Effector memory CD4-positive, alpha-beta T cell (primary cell): ENCODE measurements at regions not wholly inside any gene's neighbourhood (a gene's known extent, or its start where the extent isn't known, plus 50 kb on each side); places are given as distances from the start of the nearest gene placed in this dataset.
"Not testable (repeated sequence)": the region's sequence is repeated elsewhere in the genome, so short reads cannot be mapped to it uniquely, and the experiment has no call there.

Source experiments
- DNase-seq, 3 donors: peaks; one replicate each; pipeline ENCODE4 v3.0.0-alpha.2; 2020
- H3K27ac ChIP-seq: 2 replicates; pipeline ENCODE4 v1.7.0; 2013; ENCODE audit warnings: mild to moderate bottlenecking, low read length, moderate library complexity; ENCODE audit not compliant: insufficient read depth, poor library complexity, severe bottlenecking
- H3K27me3 ChIP-seq: replicated peaks from 2 replicates; pipeline ENCODE4 v1.7.0; 2013; ENCODE audit warnings: mild to moderate bottlenecking, low read length; ENCODE audit not compliant: insufficient read depth, control insufficient read depth, poor library complexity, severe bottlenecking
- H3K36me3 ChIP-seq: 2 replicates; pipeline ENCODE4 v1.7.0; 2013; ENCODE audit warnings: mild to moderate bottlenecking, low read length, moderate library complexity; ENCODE audit not compliant: control insufficient read depth, insufficient read depth
- H3K4me1 ChIP-seq: 2 replicates; pipeline ENCODE4 v1.7.0; 2013; ENCODE audit warnings: low read length, mild to moderate bottlenecking; ENCODE audit not compliant: control insufficient read depth, insufficient read depth, poor library complexity, severe bottlenecking
- H3K4me3 ChIP-seq: 2 replicates; pipeline ENCODE4 v1.7.0; 2013; ENCODE audit warnings: low read length, low read depth, mild to moderate bottlenecking; ENCODE audit not compliant: insufficient read depth, poor library complexity, severe bottlenecking
- H3K9me3 ChIP-seq: 2 replicates; pipeline ENCODE4 v1.7.0; 2013; ENCODE audit warnings: mild to moderate bottlenecking, low read length, moderate library complexity; ENCODE audit not compliant: control insufficient read depth

- no peaks in the 10 kb centered on the region for H3K4me1 ChIP-seq
- H3K4me3 ChIP-seq: no peak overlapping the region
- H3K36me3 ChIP-seq: no peaks in the 10 kb centered on the region
- no peaks in the 10 kb centered on the region for H3K9me3 ChIP-seq
- no peaks in the 10 kb centered on the region for H3K27me3 ChIP-seq
- DNase-seq: no peak
- no peak overlapping the region for H3K27ac ChIP-seq
Measured at GRCh38 chr3:67940210-67940952, 286.0 kb upstream of the SUCLG2 start.

GRCh38 chr3:67937498-67938118 lies 283.2 kb upstream of the SUCLG2 start:
- Histone ChIP-seq H3K4me3 (no peak overlapping the region), H3K9me3 (no peaks in the 10 kb centered on the region), H3K27me3 (no peaks in the 10 kb centered on the region), H3K4me1 (no peaks in the 10 kb centered on the region), H3K36me3 (no peaks in the 10 kb centered on the region), H3K27ac (no peak overlapping the region)
- DNase-seq: no peak

GRCh38 chr3:67930394-67930793 lies 276.0 kb upstream of the SUCLG2 start:
- not testable (repeated sequence) for H3K36me3 ChIP-seq, H3K9me3 ChIP-seq, DNase-seq, H3K27ac ChIP-seq, H3K4me3 ChIP-seq, H3K27me3 ChIP-seq, H3K4me1 ChIP-seq

GRCh38 chr3:67923796-67924195 lies 269.4 kb upstream of the SUCLG2 start:
- H3K36me3 ChIP-seq: no peaks in the 10 kb centered on the region
- no peak overlapping the region for H3K4me3 ChIP-seq
- no peaks in the 10 kb centered on the region for H3K4me1 ChIP-seq
- H3K27ac ChIP-seq: no peak overlapping the region
- H3K9me3 ChIP-seq: no peaks in the 10 kb centered on the region
- H3K27me3 ChIP-seq: no peaks in the 10 kb centered on the region
- no peak for DNase-seq

GRCh38 chr3:67920969-67921368 lies 266.6 kb upstream of the SUCLG2 start:
- Histone ChIP-seq H3K9me3 (no peaks in the 10 kb centered on the region), H3K4me3 (no peak overlapping the region), H3K27ac (no peak overlapping the region), H3K27me3 (no peaks in the 10 kb centered on the region), H3K4me1 (no peaks in the 10 kb centered on the region), H3K36me3 (no peaks in the 10 kb centered on the region)
- DNase-seq: no peak

- Histone ChIP-seq H3K4me3 (no peak overlapping the region), H3K27ac (no peak overlapping the region), H3K4me1 (no peaks in the 10 kb centered on the region), H3K36me3 (no peaks in the 10 kb centered on the region), H3K27me3 (no peaks in the 10 kb centered on the region), H3K9me3 (no peaks in the 10 kb centered on the region)
- no peak for DNase-seq
Measured at GRCh38 chr3:67920311-67920710, 265.9 kb upstream of the SUCLG2 start.

GRCh38 chr3:67916353-67916752 lies 261.9 kb upstream of the SUCLG2 start:
- Histone ChIP-seq H3K4me3 (no peak overlapping the region), H3K9me3 (no peaks in the 10 kb centered on the region), H3K36me3 (no peaks in the 10 kb centered on the region), H3K27me3 (no peaks in the 10 kb centered on the region), H3K4me1 (no peaks in the 10 kb centered on the region), H3K27ac (no peak overlapping the region)
- no peak for DNase-seq

GRCh38 chr3:67907735-67908134 lies 253.3 kb upstream of the SUCLG2 start:
- Histone ChIP-seq H3K27me3 (no peaks in the 10 kb centered on the region), H3K4me1 (no peaks in the 10 kb centered on the region), H3K4me3 (no peak overlapping the region), H3K9me3 (no peaks in the 10 kb centered on the region), H3K27ac (no peak overlapping the region), H3K36me3 (no peaks in the 10 kb centered on the region)
- DNase-seq: no peak

- no peaks in the 10 kb centered on the region for H3K9me3 ChIP-seq
- H3K36me3 ChIP-seq: no peaks in the 10 kb centered on the region
- H3K4me3 ChIP-seq: no peak overlapping the region
- H3K27ac ChIP-seq: no peak overlapping the region
- no peaks in the 10 kb centered on the region for H3K4me1 ChIP-seq
- H3K27me3 ChIP-seq: no peaks in the 10 kb centered on the region
- no peak for DNase-seq
Measured at GRCh38 chr3:67906261-67906660, 251.8 kb upstream of the SUCLG2 start.

- Histone ChIP-seq H3K9me3 (no peaks in the 10 kb centered on the region), H3K27ac (no peak overlapping the region), H3K4me3 (no peak overlapping the region), H3K36me3 (no peaks in the 10 kb centered on the region), H3K27me3 (no peaks in the 10 kb centered on the region), H3K4me1 (no peaks in the 10 kb centered on the region)
- DNase-seq: no peak
Measured at GRCh38 chr3:67901681-67902080, 247.3 kb upstream of the SUCLG2 start.
